GM12878 (cell line): ENCODE measurements at regions not wholly inside any gene's neighbourhood (a gene's known extent, or its start where the extent isn't known, plus 50 kb on each side); places are given as distances from the start of the nearest gene placed in this dataset.

Source experiments
- BCL3 ChIP-seq: IDR thresholded peaks from 2 replicates; pipeline ENCODE4 v1.6.1; 2011; ENCODE audit warnings: borderline replicate concordance, low read depth, mild to moderate bottlenecking, moderate library complexity, low read length; ENCODE audit not compliant: insufficient read depth, poor library complexity, severe bottlenecking
- CTCF ChIP-seq, 3 experiments: IDR thresholded peaks in 2 of 3; conservative IDR thresholded peaks in 1 of 3; 2 replicates each; pipeline ENCODE4 v1.5.1; 2011; ENCODE audit warnings: low read depth in 3 of 3, low read length in 3 of 3, mild to moderate bottlenecking in 3 of 3, control low read depth in 2 of 3, moderate library complexity in 2 of 3, inconsistent platforms in 1 of 3, mixed read lengths in 1 of 3; ENCODE audit not compliant: control insufficient read depth in 2 of 3, insufficient read depth in 1 of 3; ENCODE audit errors: extremely low read depth in 1 of 3
- EZH2 ChIP-seq: IDR thresholded peaks from 2 replicates; pipeline ENCODE4 v1.6.1; 2012; ENCODE audit warnings: low read depth, mild to moderate bottlenecking, control low read depth, inconsistent platforms, low read length, borderline replicate concordance; ENCODE audit not compliant: control insufficient read depth
- POLR2A ChIP-seq: IDR thresholded peaks from 2 replicates; pipeline ENCODE4 v1.6.1; 2011; ENCODE audit warnings: low read depth, mild to moderate bottlenecking, low read length
- POLR2AphosphoS5 ChIP-seq: IDR thresholded peaks from 2 replicates; pipeline ENCODE4 v1.6.1; 2011; ENCODE audit warnings: mild to moderate bottlenecking, low read length, inconsistent platforms
- USF2 ChIP-seq: IDR thresholded peaks from 2 replicates; pipeline ENCODE4 v1.6.1; 2011; ENCODE audit warnings: low read depth, low read length, improper control_type of control experiment, borderline replicate concordance
- ZBTB11 ChIP-seq: fragments of 450-650 bp; formaldehyde crosslinking; IDR thresholded peaks from 2 replicates; pipeline ENCODE4 v1.5.0; 2022; ENCODE audit warnings: mild to moderate bottlenecking, missing genetic modification characterization

- TF ChIP-seq POLR2A = no peak
- no peak for TF ChIP-seq EZH2
- no peak for TF ChIP-seq USF2
- no peak for TF ChIP-seq POLR2AphosphoS5
- no peak for TF ChIP-seq BCL3
- TF ChIP-seq CTCF (IDR thresholded peaks at IDR 0.05 in 2 of 3, conservative IDR thresholded peaks at IDR 0.05 in 1 of 3; ENCODE audit: control insufficient read depth in 2 of 3, extremely low read depth in 1 of 3, insufficient read depth in 1 of 3, low read depth in 3 of 3, low read length in 3 of 3) = no peak
- no peak for TF ChIP-seq ZBTB11 (CRISPR knock-in tag)
These were observed 896.7 kb upstream of the ANO3 start for GRCh38 chr11:25435197-25435596.
